ENCODE measurements at regions not wholly inside any gene's neighbourhood (a gene's known extent, or its start where the extent isn't known, plus 50 kb on each side); places are given as distances from the start of the nearest gene placed in this dataset.
"Not testable (repeated sequence)": the region's sequence is repeated elsewhere in the genome, so short reads cannot be mapped to it uniquely, and the experiment has no call there.

DNA sequence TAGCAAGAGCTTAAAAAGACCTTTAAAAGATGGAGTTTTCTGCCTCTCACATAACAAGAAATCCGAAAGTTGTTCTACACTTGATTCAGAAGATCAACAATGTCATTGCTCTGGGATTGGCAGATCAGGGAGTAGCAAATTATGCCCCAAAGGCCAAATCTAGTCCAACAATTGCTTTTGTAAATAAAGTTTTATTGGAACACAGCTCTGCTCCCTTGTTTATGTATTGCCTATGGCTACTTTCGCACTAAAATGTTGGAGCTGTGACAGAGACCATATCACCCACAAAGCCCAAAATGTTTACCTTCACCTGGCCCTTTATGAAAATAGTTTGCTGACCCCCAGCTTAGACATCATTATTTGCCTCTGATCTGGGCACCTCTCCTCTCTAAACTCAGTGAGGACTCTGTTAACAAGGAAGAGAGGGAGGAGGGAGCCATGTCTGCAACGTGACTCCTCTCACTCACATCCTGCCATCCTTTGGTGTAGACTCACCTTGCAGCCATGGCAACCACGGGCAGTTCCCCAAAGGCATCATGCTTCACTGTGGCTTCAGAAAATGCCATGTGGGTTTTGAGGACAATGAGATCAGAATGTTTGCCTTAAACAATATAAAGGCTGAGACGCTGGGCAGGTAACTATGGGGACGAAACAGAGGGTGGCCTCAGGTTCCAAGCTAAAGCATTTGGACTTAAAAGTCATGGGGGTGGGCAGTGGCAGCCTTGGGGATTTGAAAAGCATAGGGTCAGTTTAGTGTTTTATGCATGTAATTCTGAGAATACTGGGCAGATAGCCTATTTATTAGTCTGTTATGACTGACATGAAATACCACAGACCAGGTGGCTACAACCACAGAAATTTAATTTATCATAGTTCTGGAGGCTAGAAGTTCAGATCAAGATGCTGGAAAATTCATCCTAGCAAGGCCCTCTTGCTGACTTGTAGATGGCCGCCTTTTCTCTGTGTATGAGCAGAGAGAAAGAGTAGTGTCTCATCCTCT lies 149.7 kb upstream of the TNFAIP3 start:
- peak; percentile 66 for DNase-seq

- not testable (repeated sequence) for DNase-seq
Observed at GRCh38 chr6:137718903-137719302, 148.2 kb upstream of the TNFAIP3 start.

DNA sequence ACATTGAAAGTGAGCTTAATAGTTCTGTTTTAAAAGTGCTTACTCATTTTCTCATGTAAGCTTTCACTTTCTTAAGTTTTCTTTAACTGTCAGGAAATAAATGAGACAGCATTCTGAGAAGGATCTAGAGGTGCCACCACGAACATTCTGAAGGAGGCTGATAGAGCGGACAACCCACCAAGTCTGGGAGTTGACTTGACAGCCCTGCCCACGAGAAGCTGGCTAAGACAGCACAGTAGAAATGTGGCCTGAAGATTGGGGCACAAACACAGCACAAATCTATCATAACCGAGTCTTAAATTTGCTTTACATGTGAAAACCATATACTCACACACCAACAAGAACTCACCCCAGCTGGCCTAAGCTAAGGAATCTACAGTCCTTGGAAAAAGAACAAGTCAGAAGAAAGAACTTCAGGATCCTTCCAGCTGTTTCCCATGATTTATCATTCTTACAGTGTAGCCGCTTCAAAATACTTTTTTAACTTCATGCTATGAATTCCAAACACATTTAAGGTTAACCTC lies 144.2 kb upstream of the TNFAIP3 start:
- DNase-seq, result no peak

GRCh38 chr6:137723273-137724017 lies 143.6 kb upstream of the TNFAIP3 start:
- DNase-seq, result no peak

DNA sequence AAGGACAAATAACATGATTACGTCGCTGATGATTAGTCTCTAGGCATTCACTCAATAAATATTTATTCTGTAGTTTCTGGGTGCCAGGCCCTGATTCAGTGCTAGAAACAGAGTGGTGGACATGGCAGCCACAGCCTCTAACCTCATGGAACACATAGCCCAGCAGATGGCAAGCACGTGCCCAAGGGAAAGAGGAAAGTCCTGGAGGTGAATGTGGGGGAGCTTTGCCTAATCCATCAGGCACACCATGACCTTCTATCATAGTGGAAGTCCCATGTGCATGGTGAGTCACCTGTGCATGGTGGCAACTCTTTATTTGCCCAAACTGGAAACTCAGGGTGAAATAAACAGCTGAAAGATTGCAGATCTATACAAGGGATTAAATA lies 143.0 kb upstream of the TNFAIP3 start:
- no peak for DNase-seq

GRCh38 chr6:137724495-137725211 lies 142.4 kb upstream of the TNFAIP3 start:
- no peak for DNase-seq

GRCh38 chr6:137725949-137726348 lies 141.1 kb upstream of the TNFAIP3 start:
- no peak for DNase-seq

DNA sequence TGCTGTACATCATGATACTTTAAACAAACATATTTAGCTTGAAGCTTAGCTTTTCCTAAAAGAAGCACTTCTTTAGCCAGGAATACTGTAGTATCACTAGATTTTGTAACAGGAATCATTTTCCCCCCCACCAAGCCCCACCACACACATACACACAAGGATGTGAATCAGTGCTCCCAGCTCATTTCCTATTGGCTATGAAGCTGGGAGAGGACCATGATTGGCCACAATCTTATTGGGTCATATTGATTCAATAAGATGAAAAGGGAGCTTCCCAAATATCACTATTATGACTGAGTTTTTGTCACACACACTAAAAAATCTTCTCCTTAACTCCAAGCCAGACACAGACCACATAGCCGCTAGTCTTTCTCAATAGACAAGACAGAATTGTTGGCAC lies 140.5 kb upstream of the TNFAIP3 start:
- no peak for DNase-seq

- DNase-seq, result no peak
Observed at GRCh38 chr6:137727216-137727765, 139.8 kb upstream of the TNFAIP3 start.

DNA sequence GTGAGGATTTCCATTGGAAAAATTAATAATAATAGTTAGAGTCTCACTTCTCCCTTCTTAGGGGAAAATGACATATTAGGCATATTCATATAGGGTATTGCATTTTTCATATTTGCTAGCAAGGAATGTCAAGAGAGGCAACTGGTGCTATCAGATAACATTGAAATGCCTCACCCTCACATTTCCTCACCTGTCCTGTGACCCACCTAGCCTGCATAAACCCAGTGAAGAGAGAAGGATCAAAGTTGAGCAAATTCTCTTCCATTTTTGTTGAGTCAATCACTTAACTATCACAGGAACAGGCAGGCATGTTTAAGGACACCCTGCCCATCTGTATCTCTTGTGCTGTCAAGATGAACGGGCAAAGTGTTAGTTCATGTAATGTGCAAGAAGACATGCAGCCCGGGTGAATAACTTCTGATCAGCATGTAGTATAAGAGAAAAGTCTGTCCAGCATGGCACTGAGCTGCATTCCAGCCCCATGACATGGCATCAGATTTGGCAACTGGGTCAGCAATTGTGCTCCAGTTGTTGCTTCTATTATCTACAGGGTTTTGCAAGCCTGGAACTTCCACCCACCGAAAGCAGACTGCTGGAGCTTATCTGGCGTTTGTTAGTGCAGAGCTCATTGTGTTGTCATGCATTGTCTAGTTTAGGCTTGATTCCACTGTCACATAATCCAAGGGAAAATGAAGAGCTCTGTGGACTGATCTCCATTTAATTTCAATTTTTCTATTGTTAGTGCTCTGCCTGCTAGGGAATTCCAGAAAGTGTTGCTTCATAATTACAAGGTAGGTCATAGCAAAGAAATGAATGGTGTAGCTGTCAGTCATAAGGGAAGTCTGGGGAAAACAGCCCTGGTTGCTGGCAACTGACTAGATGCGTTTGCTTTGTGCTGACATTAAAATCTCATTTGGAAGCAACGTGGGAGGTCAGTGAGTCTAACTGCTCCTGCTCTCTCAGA lies 138.4 kb upstream of the TNFAIP3 start:
- DNase-seq, result no peak

DNA sequence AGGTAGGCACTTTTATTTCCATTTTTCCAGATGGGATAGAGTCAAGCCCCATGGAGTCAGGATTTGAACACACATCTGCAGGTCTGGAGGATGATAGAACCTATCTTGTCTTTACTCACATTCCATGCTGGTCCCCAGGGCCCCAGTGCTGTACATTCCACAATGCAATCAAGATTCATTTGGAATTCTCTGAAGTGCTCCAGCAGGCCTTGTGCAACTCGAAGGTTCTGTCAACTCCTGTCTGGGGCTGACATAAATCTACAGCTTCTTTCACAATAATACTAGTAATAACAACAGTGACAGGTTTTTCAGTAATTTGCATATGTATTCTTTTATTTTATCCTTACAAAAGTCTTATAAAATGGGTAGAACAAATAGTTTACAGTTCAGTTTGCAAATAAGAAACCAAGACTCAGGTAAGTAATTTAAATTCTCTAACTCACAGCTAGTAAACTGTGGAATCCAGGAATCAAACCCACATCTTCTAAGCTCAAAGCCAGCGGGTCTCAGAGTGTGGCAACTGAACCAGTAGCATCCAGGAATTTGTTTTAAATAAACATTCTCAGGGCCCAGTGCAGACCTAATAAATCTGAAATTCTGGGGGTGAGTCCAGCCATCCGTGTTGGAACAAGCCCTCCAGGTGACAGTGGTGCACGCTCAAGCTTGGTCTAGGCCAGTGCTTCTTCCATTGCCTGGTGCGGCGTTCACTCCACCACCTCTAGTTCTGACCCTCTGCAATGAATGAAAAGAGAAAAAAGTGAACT lies 137.0 kb upstream of the TNFAIP3 start:
- DNase-seq, result no peak

DNA sequence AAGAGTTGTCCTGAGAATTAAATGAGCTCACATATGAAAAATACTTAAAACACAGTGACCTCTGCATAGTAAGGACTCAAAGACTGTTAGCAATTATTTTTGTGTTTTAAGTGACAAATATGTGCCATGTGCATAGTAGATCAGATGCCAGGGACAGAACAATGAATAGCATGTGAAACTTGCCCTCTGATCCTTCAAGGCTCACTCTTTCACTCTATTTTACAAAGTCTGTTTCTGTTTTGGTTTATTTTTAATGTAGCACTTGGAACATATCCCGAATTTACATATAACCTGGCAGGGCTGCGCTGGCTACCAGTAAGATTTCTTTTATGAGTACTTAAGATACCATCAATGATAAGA lies 135.5 kb upstream of the TNFAIP3 start:
- no peak for DNase-seq

GRCh38 chr6:137731960-137732616 lies 135.0 kb upstream of the TNFAIP3 start:
- DNase-seq, result no peak

- no peak for DNase-seq
Observed at GRCh38 chr6:137733372-137733771, 133.7 kb upstream of the TNFAIP3 start.

DNA sequence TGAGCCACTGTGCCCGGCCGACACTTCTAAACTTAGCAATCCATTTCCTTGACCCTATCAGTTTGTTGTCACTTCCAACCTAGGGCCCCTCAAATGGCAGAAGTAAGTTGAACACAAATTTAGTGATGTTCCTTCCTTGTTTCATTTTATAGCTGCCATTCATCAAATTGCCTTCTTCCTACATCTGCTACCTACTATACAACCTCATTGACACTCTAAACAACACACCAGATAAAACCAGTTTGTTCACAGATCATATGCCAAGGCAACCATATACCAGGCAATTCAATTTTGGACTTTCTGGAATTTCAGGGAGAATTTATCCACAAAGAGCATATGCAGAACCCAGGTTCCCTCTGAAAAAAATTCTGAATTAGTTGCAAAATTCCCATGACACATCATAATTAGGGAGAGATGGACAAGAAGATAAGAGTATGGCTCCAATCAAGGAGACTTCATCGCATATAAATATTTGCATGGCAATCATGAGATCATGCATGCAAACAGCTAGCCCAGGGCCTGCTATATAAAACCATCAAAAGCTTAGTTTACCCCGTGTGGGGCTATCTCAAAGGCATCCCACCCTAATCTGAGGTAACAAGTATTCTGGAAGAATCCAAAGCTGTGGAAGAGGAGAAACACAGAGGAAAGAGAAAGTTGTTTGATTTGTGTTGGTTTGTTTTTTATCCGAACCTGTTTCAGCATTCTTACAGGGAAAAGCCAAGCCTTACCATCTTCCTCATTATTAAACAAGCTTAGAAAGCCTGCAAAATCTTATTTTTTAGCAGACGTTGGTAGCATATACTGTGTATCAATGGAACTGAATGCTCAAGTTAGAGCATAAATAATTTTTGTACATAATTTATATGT lies 132.8 kb upstream of the TNFAIP3 start:
- DNase-seq, result no peak

GRCh38 chr6:137734875-137735182 lies 132.2 kb upstream of the TNFAIP3 start:
- DNase-seq, result no peak

GRCh38 chr6:137736048-137736818 lies 130.8 kb upstream of the TNFAIP3 start:
- no peak for DNase-seq

- no peak for DNase-seq
Observed at GRCh38 chr6:137736911-137737310, 130.1 kb upstream of the TNFAIP3 start.

Data from activated CD8-positive, alpha-beta memory T cell treated with anti-CD3 and anti-CD28 coated beads for 24 hours (primary cell).